ENCODE measurements at regions not wholly inside any gene's neighbourhood (a gene's known extent, or its start where the extent isn't known, plus 50 kb on each side); places are given as distances from the start of the nearest gene placed in this dataset.

GRCh38 chr2:220948579-220948978 lies 623.5 kb downstream of the EPHA4 start:
- no peak for DNase-seq (ENCODE audit: low read depth)
- TF ChIP-seq CTCF (IDR thresholded peaks at IDR 0.05; ENCODE audit: low read length, missing control alignments) = no peak
- no peak overlapping the region for H3K4me3 ChIP-seq (replicated peaks; ENCODE audit: low read depth, low read length)

GRCh38 chr2:220949466-220949865 lies 622.6 kb downstream of the EPHA4 start:
- DNase-seq (ENCODE audit: low read depth) = no peak
- no peak for TF ChIP-seq CTCF (IDR thresholded peaks at IDR 0.05; ENCODE audit: low read length, missing control alignments)

GRCh38 chr2:220955776-220956175 lies 616.3 kb downstream of the EPHA4 start:
- no peak for DNase-seq (ENCODE audit: low read depth)
- no peak for TF ChIP-seq CTCF (IDR thresholded peaks at IDR 0.05; ENCODE audit: low read length, missing control alignments)
- H3K4me3 ChIP-seq (replicated peaks; ENCODE audit: low read depth, low read length) = no peak overlapping the region

More at GRCh38 chr2:220949466-220949865, 622.6 kb downstream of the EPHA4 start:
- H3K4me3 ChIP-seq (replicated peaks; ENCODE audit: low read depth, low read length) = no peak overlapping the region

- no peak overlapping the region for H3K4me3 ChIP-seq (replicated peaks; ENCODE audit: low read depth, low read length)
- no peak for DNase-seq (ENCODE audit: low read depth)
- TF ChIP-seq CTCF (IDR thresholded peaks at IDR 0.05; ENCODE audit: low read length, missing control alignments) = no peak
These were observed 615.7 kb downstream of the EPHA4 start for GRCh38 chr2:220956429-220956828.

- TF ChIP-seq CTCF (IDR thresholded peaks at IDR 0.05; ENCODE audit: low read length, missing control alignments) = no peak
- DNase-seq (ENCODE audit: low read depth) = no peak
- no peak overlapping the region for H3K4me3 ChIP-seq (replicated peaks; ENCODE audit: low read depth, low read length)
These were observed 612.7 kb downstream of the EPHA4 start for GRCh38 chr2:220959391-220959802.

GRCh38 chr2:220961143-220961860 lies 610.8 kb downstream of the EPHA4 start:
- no peak for TF ChIP-seq CTCF (IDR thresholded peaks at IDR 0.05; ENCODE audit: low read length, missing control alignments)
- DNase-seq (ENCODE audit: low read depth) = no peak
- no peak overlapping the region for H3K4me3 ChIP-seq (replicated peaks; ENCODE audit: low read depth, low read length)

- DNase-seq (ENCODE audit: low read depth) = peak; percentile 6
- no peak for TF ChIP-seq CTCF (IDR thresholded peaks at IDR 0.05; ENCODE audit: low read length, missing control alignments)
- H3K4me3 ChIP-seq (replicated peaks; ENCODE audit: low read depth, low read length) = no peak overlapping the region
These were observed 609.5 kb downstream of the EPHA4 start for GRCh38 chr2:220962556-220962955.
